ENCODE measurements at regions not wholly inside any gene's neighbourhood (a gene's known extent, or its start where the extent isn't known, plus 50 kb on each side); places are given as distances from the start of the nearest gene placed in this dataset.

DNA sequence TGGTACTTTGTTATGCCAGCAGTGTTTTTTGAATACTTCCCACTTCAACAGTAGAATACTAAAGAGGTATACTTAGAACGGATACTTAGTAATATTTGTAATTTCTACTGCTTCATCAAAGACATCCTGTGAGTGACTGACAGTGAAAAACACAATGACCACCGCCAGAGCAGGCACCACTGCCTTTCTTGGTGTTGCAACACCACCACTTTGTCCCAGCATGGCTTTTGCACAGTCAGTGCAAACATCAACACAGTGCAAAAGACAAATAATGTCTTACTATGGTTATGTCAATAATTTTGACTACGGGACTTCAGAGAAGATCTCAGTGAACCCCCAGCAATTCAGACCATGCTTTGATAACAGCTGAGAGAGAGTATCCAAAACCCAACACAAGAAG is 220.5 kb downstream of the RBM26 start (continued):
- TF ChIP-seq EED (CRISPR knock-in tag; IDR thresholded peaks at IDR 0.05), result no peak
- no peak for TF ChIP-seq GZF1 (CRISPR knock-in tag; IDR thresholded peaks at IDR 0.05)
- no peak for TF ChIP-seq ZNF891 (CRISPR knock-in tag; IDR thresholded peaks at IDR 0.05)
- TF ChIP-seq, protein P1, sequence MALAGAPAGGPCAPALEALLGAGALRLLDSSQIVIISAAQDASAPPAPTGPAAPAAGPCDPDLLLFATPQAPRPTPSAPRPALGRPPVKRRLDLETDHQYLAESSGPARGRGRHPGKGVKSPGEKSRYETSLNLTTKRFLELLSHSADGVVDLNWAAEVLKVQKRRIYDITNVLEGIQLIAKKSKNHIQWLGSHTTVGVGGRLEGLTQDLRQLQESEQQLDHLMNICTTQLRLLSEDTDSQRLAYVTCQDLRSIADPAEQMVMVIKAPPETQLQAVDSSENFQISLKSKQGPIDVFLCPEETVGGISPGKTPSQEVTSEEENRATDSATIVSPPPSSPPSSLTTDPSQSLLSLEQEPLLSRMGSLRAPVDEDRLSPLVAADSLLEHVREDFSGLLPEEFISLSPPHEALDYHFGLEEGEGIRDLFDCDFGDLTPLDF (CRISPR knock-in tag; IDR thresholded peaks at IDR 0.05), result no peak
- TF ChIP-seq ZNF12 (CRISPR knock-in tag; IDR thresholded peaks at IDR 0.05), result peak; percentile 87; the same call in 1 of the 2 replicates
- no peak for TF ChIP-seq KLF6 (CRISPR knock-in tag; IDR thresholded peaks at IDR 0.05)
- TF ChIP-seq CEBPG (CRISPR knock-in tag; IDR thresholded peaks at IDR 0.05), result peak; percentile 98
- no peak for TF ChIP-seq ZNF263 (CRISPR knock-in tag; IDR thresholded peaks at IDR 0.05)
- TF ChIP-seq MLLT10 (CRISPR knock-in tag; IDR thresholded peaks at IDR 0.05), result no peak
- TF ChIP-seq ZNF883 (CRISPR knock-in tag; IDR thresholded peaks at IDR 0.05; ENCODE audit: not compliant biosample characterization), result no peak
- no peak for TF ChIP-seq TEAD3 (CRISPR knock-in tag; optimal IDR thresholded peaks at IDR 0.05; ENCODE audit: borderline replicate concordance)
- TF ChIP-seq ZNF17 (CRISPR knock-in tag; IDR thresholded peaks at IDR 0.05), result no peak
- TF ChIP-seq, protein P2, sequence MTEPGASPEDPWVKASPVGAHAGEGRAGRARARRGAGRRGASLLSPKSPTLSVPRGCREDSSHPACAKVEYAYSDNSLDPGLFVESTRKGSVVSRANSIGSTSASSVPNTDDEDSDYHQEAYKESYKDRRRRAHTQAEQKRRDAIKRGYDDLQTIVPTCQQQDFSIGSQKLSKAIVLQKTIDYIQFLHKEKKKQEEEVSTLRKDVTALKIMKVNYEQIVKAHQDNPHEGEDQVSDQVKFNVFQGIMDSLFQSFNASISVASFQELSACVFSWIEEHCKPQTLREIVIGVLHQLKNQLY (CRISPR knock-in tag; IDR thresholded peaks at IDR 0.05), result peak; percentile 71; the same call in 1 of the 2 replicates
- peak; percentile 89 for TF ChIP-seq ISL2 (CRISPR knock-in tag; IDR thresholded peaks at IDR 0.05)
- no peak for TF ChIP-seq ZNF44 (CRISPR knock-in tag; IDR thresholded peaks at IDR 0.05)
- TF ChIP-seq ZNF292 (CRISPR knock-in tag; IDR thresholded peaks at IDR 0.05; ENCODE audit: borderline replicate concordance, low read depth), result peak; percentile 69; the same call in 1 of the 2 replicates
- TF ChIP-seq, protein P3, sequence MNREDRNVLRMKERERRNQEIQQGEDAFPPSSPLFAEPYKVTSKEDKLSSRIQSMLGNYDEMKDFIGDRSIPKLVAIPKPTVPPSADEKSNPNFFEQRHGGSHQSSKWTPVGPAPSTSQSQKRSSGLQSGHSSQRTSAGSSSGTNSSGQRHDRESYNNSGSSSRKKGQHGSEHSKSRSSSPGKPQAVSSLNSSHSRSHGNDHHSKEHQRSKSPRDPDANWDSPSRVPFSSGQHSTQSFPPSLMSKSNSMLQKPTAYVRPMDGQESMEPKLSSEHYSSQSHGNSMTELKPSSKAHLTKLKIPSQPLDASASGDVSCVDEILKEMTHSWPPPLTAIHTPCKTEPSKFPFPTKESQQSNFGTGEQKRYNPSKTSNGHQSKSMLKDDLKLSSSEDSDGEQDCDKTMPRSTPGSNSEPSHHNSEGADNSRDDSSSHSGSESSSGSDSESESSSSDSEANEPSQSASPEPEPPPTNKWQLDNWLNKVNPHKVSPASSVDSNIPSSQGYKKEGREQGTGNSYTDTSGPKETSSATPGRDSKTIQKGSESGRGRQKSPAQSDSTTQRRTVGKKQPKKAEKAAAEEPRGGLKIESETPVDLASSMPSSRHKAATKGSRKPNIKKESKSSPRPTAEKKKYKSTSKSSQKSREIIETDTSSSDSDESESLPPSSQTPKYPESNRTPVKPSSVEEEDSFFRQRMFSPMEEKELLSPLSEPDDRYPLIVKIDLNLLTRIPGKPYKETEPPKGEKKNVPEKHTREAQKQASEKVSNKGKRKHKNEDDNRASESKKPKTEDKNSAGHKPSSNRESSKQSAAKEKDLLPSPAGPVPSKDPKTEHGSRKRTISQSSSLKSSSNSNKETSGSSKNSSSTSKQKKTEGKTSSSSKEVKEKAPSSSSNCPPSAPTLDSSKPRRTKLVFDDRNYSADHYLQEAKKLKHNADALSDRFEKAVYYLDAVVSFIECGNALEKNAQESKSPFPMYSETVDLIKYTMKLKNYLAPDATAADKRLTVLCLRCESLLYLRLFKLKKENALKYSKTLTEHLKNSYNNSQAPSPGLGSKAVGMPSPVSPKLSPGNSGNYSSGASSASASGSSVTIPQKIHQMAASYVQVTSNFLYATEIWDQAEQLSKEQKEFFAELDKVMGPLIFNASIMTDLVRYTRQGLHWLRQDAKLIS (CRISPR knock-in tag; IDR thresholded peaks at IDR 0.05), result no peak
- TF ChIP-seq NFKBIZ (CRISPR knock-in tag; IDR thresholded peaks at IDR 0.05), result peak; percentile 80; the same call in 1 of the 2 replicates
- no peak for TF ChIP-seq ZNF773 (CRISPR knock-in tag; IDR thresholded peaks at IDR 0.05; ENCODE audit: borderline replicate concordance)
- peak; percentile 92 for TF ChIP-seq FOXA3 (CRISPR knock-in tag; IDR thresholded peaks at IDR 0.05)
- TF ChIP-seq, protein P4, sequence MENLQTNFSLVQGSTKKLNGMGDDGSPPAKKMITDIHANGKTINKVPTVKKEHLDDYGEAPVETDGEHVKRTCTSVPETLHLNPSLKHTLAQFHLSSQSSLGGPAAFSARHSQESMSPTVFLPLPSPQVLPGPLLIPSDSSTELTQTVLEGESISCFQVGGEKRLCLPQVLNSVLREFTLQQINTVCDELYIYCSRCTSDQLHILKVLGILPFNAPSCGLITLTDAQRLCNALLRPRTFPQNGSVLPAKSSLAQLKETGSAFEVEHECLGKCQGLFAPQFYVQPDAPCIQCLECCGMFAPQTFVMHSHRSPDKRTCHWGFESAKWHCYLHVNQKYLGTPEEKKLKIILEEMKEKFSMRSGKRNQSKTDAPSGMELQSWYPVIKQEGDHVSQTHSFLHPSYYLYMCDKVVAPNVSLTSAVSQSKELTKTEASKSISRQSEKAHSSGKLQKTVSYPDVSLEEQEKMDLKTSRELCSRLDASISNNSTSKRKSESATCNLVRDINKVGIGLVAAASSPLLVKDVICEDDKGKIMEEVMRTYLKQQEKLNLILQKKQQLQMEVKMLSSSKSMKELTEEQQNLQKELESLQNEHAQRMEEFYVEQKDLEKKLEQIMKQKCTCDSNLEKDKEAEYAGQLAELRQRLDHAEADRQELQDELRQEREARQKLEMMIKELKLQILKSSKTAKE (CRISPR knock-in tag; IDR thresholded peaks at IDR 0.05; ENCODE audit: borderline replicate concordance), result no peak; the same call in 1 of the 2 replicates
- TF ChIP-seq, protein P5, sequence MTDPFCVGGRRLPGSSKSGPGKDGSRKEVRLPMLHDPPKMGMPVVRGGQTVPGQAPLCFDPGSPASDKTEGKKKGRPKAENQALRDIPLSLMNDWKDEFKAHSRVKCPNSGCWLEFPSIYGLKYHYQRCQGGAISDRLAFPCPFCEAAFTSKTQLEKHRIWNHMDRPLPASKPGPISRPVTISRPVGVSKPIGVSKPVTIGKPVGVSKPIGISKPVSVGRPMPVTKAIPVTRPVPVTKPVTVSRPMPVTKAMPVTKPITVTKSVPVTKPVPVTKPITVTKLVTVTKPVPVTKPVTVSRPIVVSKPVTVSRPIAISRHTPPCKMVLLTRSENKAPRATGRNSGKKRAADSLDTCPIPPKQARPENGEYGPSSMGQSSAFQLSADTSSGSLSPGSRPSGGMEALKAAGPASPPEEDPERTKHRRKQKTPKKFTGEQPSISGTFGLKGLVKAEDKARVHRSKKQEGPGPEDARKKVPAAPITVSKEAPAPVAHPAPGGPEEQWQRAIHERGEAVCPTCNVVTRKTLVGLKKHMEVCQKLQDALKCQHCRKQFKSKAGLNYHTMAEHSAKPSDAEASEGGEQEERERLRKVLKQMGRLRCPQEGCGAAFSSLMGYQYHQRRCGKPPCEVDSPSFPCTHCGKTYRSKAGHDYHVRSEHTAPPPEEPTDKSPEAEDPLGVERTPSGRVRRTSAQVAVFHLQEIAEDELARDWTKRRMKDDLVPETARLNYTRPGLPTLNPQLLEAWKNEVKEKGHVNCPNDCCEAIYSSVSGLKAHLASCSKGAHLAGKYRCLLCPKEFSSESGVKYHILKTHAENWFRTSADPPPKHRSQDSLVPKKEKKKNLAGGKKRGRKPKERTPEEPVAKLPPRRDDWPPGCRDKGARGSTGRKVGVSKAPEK (CRISPR knock-in tag; IDR thresholded peaks at IDR 0.05; ENCODE audit: borderline replicate concordance), result no peak
